Esophagus (tissue), 2 donors: ENCODE measurements at regions not wholly inside any gene's neighbourhood (a gene's known extent, or its start where the extent isn't known, plus 50 kb on each side); places are given as distances from the start of the nearest gene placed in this dataset.

Experiments used
- H3K27ac ChIP-seq, 2 donors: one replicate each; pipeline ENCODE4 v1.5.1; 2013; ENCODE audit warnings: low read depth in 2 of 2, mild to moderate bottlenecking in 2 of 2, inconsistent platforms in 1 of 2, low read length in 1 of 2, moderate library complexity in 1 of 2
- H3K27me3 ChIP-seq, 2 donors: one replicate each; pipeline ENCODE4 v1.6.1; 2013; ENCODE audit warnings: low read length in 2 of 2, control low read depth in 1 of 2, mild to moderate bottlenecking in 1 of 2; ENCODE audit not compliant: insufficient read depth in 2 of 2, control insufficient read depth in 1 of 2
- H3K36me3 ChIP-seq, 2 donors: one replicate each; pipeline ENCODE4 v1.6.1; 2013; ENCODE audit warnings: low read length in 1 of 2; ENCODE audit not compliant: control insufficient read depth in 2 of 2, insufficient read depth in 2 of 2
- H3K4me1 ChIP-seq, 2 donors: one replicate each; pipeline ENCODE4 v1.6.1; 2013; ENCODE audit warnings: low read length in 1 of 2; ENCODE audit not compliant: control insufficient read depth in 2 of 2, insufficient read depth in 2 of 2
- H3K4me3 ChIP-seq, 2 donors: one replicate each; pipeline ENCODE4 v1.5.1; 2013; ENCODE audit warnings: low read length in 2 of 2, mild to moderate bottlenecking in 2 of 2, low read depth in 1 of 2, moderate library complexity in 1 of 2
- H3K9me3 ChIP-seq, 2 donors: one replicate each; pipeline ENCODE4 v1.6.1; 2013; ENCODE audit warnings: mild to moderate bottlenecking in 2 of 2, low read depth in 1 of 2, low read length in 1 of 2, moderate library complexity in 1 of 2; ENCODE audit not compliant: control insufficient read depth in 2 of 2, insufficient read depth in 1 of 2
- WGBS, 2 donors: extraction: QIAGEN DNeasy Blood & Tissue Kit; methylation state at CpG; one replicate each; pipeline ENCODE4 v1.1.7; 2013; 5-methylcytosine and 5-hydroxymethylcytosine counted together
- donor health status: healthy with polysubstance abuse.
- donor health status: Bipolar disorder and iron deficiency.

GRCh38 chr16:9518581-9518980 lies 427.1 kb downstream of the HAPSTR1 start:
- H3K27me3 ChIP-seq = no peaks in the 10 kb centered on the region
- no peak overlapping the region for H3K27ac ChIP-seq
- H3K9me3 ChIP-seq = no peaks in the 10 kb centered on the region
- H3K4me3 ChIP-seq = no peak overlapping the region
- 95 to 96% methylated on average over 2 of the region's 2 CpGs for whole genome bisulfite sequencing, 2 donors
- no peaks in the 10 kb centered on the region for H3K4me1 ChIP-seq
- H3K36me3 ChIP-seq = no peaks in the 10 kb centered on the region

GRCh38 chr16:9521749-9522370 lies 430.4 kb downstream of the HAPSTR1 start:
- H3K9me3 ChIP-seq = no peaks in the 10 kb centered on the region
- H3K4me1 ChIP-seq = no peaks in the 10 kb centered on the region
- H3K27ac ChIP-seq = no peak overlapping the region
- H3K36me3 ChIP-seq = no peaks in the 10 kb centered on the region
- H3K4me3 ChIP-seq = no peak overlapping the region
- H3K27me3 ChIP-seq = no peaks in the 10 kb centered on the region
- 57 to 72% methylated on average over 7 of the region's 7 CpGs for WGBS, 2 donors

GRCh38 chr16:9522614-9523013 lies 431.2 kb downstream of the HAPSTR1 start:
- H3K36me3 ChIP-seq = no peaks in the 10 kb centered on the region
- no peaks in the 10 kb centered on the region for H3K4me1 ChIP-seq
- no peaks in the 10 kb centered on the region for H3K27me3 ChIP-seq
- H3K4me3 ChIP-seq = no peak overlapping the region
- no peaks in the 10 kb centered on the region for H3K9me3 ChIP-seq
- H3K27ac ChIP-seq = no peak overlapping the region
- 30 to 39% methylated on average over 5 of the region's 5 CpGs for WGBS, 2 donors

- WGBS, 2 donors = 69 to 81% methylated on average over 8 of the region's 8 CpGs
- Histone ChIP-seq H3K36me3 (no peaks in the 10 kb centered on the region), H3K4me3 (no peak overlapping the region), H3K27ac (no peak overlapping the region), H3K27me3 (no peaks in the 10 kb centered on the region), H3K9me3 (peaks cover 0 to 3% of the 10 kb centered on the region in 2 donors), H3K4me1 (no peaks in the 10 kb centered on the region)
Measured at GRCh38 chr16:9523994-9524393, 432.6 kb downstream of the HAPSTR1 start.

DNA sequence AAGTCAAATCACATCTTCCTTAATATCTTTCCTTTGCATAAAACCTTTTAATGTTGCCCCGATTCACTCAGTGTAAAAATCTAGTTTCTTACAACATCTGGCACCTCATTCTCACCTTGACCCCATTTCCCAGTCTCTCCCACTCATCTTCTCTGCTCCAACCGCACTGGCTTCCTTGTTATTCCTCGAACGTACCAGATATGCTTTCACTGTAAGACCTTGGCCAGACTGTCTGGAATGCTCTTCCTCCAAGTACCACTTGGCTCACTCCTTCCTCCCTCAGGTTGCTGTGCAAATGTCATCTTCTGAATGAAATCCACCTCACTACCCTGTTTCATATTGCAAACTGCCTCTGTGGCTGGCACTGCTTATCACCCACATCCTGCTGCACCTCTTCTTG lies 433.6 kb downstream of the HAPSTR1 start:
- WGBS, 2 donors = 90% methylated on average over 4 of the region's 4 CpGs

DNA sequence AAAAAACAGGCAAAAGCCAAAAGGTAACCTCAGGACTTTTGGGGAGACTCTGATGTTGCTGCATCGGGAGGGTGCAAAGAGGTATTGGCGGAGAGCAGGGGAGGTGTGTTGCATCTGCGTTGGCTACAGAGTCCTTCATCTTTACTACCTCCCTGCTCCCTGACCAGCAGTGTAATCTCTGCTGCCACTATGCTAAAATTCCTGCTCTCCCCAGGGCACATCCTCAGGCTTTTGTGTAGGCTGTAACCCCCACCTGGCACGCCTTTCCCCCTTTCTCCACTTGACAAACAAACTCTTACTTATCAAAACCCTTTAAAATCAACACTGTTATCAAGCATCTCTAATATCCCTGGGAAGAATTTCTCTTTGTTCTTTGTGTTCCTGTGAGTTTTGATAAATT lies 435.3 kb downstream of the HAPSTR1 start:
- 60 to 64% methylated on average over 4 of the region's 4 CpGs for WGBS, 2 donors
- Histone ChIP-seq H3K27me3 (no peaks in the 10 kb centered on the region), H3K27ac (no peak overlapping the region)

More for the DNA sequence above, 433.6 kb downstream of the HAPSTR1 start:
- Histone ChIP-seq H3K4me3 (no peak overlapping the region), H3K27me3 (no peaks in the 10 kb centered on the region), H3K9me3 (peaks cover 0 to 3% of the 10 kb centered on the region in 2 donors), H3K36me3 (no peaks in the 10 kb centered on the region), H3K4me1 (no peaks in the 10 kb centered on the region), H3K27ac (no peak overlapping the region)

DNA sequence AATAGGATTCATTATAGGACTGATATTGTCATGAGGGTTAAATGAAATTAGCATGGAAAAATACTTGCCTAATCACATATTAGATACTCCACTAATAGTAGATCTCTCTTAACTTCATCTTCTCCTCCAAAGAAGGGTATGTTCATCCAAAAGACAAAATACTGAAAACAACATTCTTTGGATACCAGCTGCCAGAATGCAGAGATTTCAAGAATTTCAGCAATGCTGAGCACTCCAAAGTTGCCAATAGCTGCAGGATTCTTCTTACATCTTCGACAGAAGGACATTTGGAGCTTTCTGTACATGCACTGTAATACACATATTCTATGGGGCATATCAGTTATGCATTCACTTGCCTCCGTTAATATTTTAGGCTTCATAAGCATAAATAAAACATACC lies 436.5 kb downstream of the HAPSTR1 start:
- Histone ChIP-seq H3K27me3 (no peaks in the 10 kb centered on the region), H3K36me3 (no peaks in the 10 kb centered on the region), H3K9me3 (peaks cover 0 to 3% of the 10 kb centered on the region in 2 donors), H3K4me3 (no peak overlapping the region), H3K27ac (no peak overlapping the region), H3K4me1 (no peaks in the 10 kb centered on the region)
- WGBS, 2 donors = 52 to 55% methylated on average over 2 of the region's 2 CpGs

More for the DNA sequence above, 435.3 kb downstream of the HAPSTR1 start:
- Histone ChIP-seq H3K9me3 (peaks cover 0 to 3% of the 10 kb centered on the region in 2 donors), H3K4me3 (no peak overlapping the region), H3K4me1 (no peaks in the 10 kb centered on the region), H3K36me3 (no peaks in the 10 kb centered on the region)

GRCh38 chr16:9528511-9529079 lies 437.2 kb downstream of the HAPSTR1 start:
- 65 to 66% methylated on average over 9 of the region's 9 CpGs for WGBS, 2 donors
- H3K27ac ChIP-seq = no peak overlapping the region
- H3K36me3 ChIP-seq = no peaks in the 10 kb centered on the region

DNA sequence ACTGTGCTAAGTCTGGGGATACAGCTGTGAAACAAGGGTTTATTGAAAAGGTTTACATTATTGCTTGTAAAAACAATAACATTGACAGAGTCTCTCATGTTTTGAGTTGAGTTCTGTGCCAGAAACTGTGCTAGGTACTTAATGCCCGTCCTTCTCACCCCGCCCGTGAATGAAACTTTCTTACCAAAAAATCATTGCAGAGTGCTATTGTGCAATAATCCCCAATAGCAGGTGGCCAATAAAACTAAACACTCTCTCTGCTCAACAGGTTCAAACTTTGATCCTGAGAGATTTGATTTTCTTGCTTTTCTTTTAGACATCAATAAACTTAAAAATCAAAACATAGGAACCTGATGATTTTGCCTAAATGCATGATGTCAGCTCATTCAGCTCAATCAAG lies 441.6 kb downstream of the HAPSTR1 start:
- H3K27me3 ChIP-seq = no peaks in the 10 kb centered on the region
- WGBS, 2 donors = 75 to 76% methylated on average over 3 of the region's 3 CpGs
- peaks cover 0 to 3% of the 10 kb centered on the region in 2 donors for H3K9me3 ChIP-seq

More at GRCh38 chr16:9528511-9529079, 437.2 kb downstream of the HAPSTR1 start:
- H3K4me1 ChIP-seq = no peaks in the 10 kb centered on the region
- H3K27me3 ChIP-seq = no peaks in the 10 kb centered on the region
- H3K9me3 ChIP-seq = peaks cover 0 to 3% of the 10 kb centered on the region in 2 donors
- H3K4me3 ChIP-seq = no peak overlapping the region

GRCh38 chr16:9534759-9535158 lies 443.3 kb downstream of the HAPSTR1 start:
- H3K27ac ChIP-seq = no peak overlapping the region
- H3K36me3 ChIP-seq = no peaks in the 10 kb centered on the region
- H3K9me3 ChIP-seq = peaks cover 0 to 3% of the 10 kb centered on the region in 2 donors
- H3K4me3 ChIP-seq = no peak overlapping the region
- 47 to 52% methylated on average over 3 of the region's 3 CpGs for WGBS, 2 donors
- H3K4me1 ChIP-seq = no peaks in the 10 kb centered on the region
- H3K27me3 ChIP-seq = no peaks in the 10 kb centered on the region

More for the DNA sequence above, 441.6 kb downstream of the HAPSTR1 start:
- Histone ChIP-seq H3K4me1 (no peaks in the 10 kb centered on the region), H3K4me3 (no peak overlapping the region), H3K36me3 (no peaks in the 10 kb centered on the region), H3K27ac (no peak overlapping the region)
